CD4-positive, alpha-beta T cell (primary cell): ENCODE measurements at regions not wholly inside any gene's neighbourhood (a gene's known extent, or its start where the extent isn't known, plus 50 kb on each side); places are given as distances from the start of the nearest gene placed in this dataset.

Experiments
- ATAC-seq: fragments of 200-7000 bp; cut with Tn5 transposase; one replicate; pipeline ENCODE4 v1.10.0; 2022; ENCODE audit warnings: mild to moderate bottlenecking; ENCODE audit not compliant: poor library complexity
- CTCF ChIA-PET: fragments of 350-600 bp; sonication (Branson Sonifier 250); formaldehyde crosslinking; loops from one replicate; lab custom pipeline; 2021; ENCODE audit warnings: antibody characterized with exemption, inconsistent platforms; lab: Charles Lee
- POLR2A ChIA-PET: fragments of 350-600 bp; sonication (Branson Sonifier 250); formaldehyde crosslinking; loops from one replicate; lab custom pipeline; 2021; ENCODE audit warnings: antibody characterized with exemption, inconsistent platforms; lab: Charles Lee
- DNase-seq, 14 experiments: peaks; one replicate each; pipeline ENCODE4 v3.0.0-alpha.2; 2013 to 2020; ENCODE audit warnings: mixed read lengths in 2 of 14
- H3K27ac ChIP-seq, 2 donors: one replicate each; pipeline versions ENCODE4 v1.5.1 to v1.7.0; 2013; ENCODE audit warnings: low read length in 2 of 2, low read depth in 1 of 2, mild to moderate bottlenecking in 1 of 2
- H3K27me3 ChIP-seq, 2 experiments: 1 replicate in 1 of 2; 2 replicates in 1 of 2; pipeline versions ENCODE4 v1.6.1 to v1.7.0; 2013; ENCODE audit warnings: low read length in 2 of 2, control low read depth in 1 of 2, mild to moderate bottlenecking in 1 of 2, moderate library complexity in 1 of 2; ENCODE audit not compliant: insufficient read depth in 2 of 2, control insufficient read depth in 1 of 2
- H3K36me3 ChIP-seq: one replicate; pipeline ENCODE4 v1.6.1; 2013; ENCODE audit warnings: low read length, control low read depth; ENCODE audit not compliant: insufficient read depth
- H3K4me1 ChIP-seq: one replicate; pipeline ENCODE4 v1.6.1; 2013; ENCODE audit warnings: low read length, control low read depth; ENCODE audit not compliant: insufficient read depth
- H3K4me3 ChIP-seq: one replicate; pipeline ENCODE4 v1.5.1; 2013; ENCODE audit warnings: mild to moderate bottlenecking, low read length, moderate library complexity
- H3K9me3 ChIP-seq, 2 experiments: 1 replicate in 1 of 2; 2 replicates in 1 of 2; pipeline versions ENCODE4 v1.6.1 to v1.7.0; 2013; ENCODE audit warnings: low read length in 2 of 2, mild to moderate bottlenecking in 2 of 2, control low read depth in 1 of 2, moderate library complexity in 1 of 2; ENCODE audit not compliant: control insufficient read depth in 1 of 2, insufficient read depth in 1 of 2
- H3K27ac Mint-ChIP-seq: one replicate; pipeline ENCODE4 v1.8.0; 2020; ENCODE audit warnings: mixed read lengths
- H3K27me3 Mint-ChIP-seq: one replicate; pipeline ENCODE4 v1.8.0; 2021; ENCODE audit warnings: mixed read lengths
- H3K36me3 Mint-ChIP-seq: one replicate; pipeline ENCODE4 v1.8.0; 2021; ENCODE audit warnings: low read depth, mixed read lengths
- H3K4me1 Mint-ChIP-seq: one replicate; pipeline ENCODE4 v1.8.0; 2021; ENCODE audit warnings: low read depth, mixed read lengths
- H3K4me3 Mint-ChIP-seq: one replicate; pipeline ENCODE4 v1.8.0; 2020; ENCODE audit warnings: mild to moderate bottlenecking, mixed read lengths
- H3K9me3 Mint-ChIP-seq: one replicate; pipeline ENCODE4 v1.8.0; 2020; ENCODE audit warnings: mixed read lengths
- intact Hi-C, 2 experiments: fragments of 100-400 bp; cut with DNase I in 1 of 2; cut with micrococcal nuclease in 1 of 2; formaldehyde crosslinking; loops; one replicate each; pipeline versions ENCODE4 v1.15.1 to v1.9.0; 2023 to 2025; cut with DNase I, micrococcal nuclease
- TF ChIP-seq, protein P1 (sequence below): fragments of 200-600 bp; IDR thresholded peaks from one replicate; pipeline ENCODE4 v1.8.0; 2022; ENCODE audit warnings: antibody characterized with exemption, mild to moderate bottlenecking

- ChIA-PET POLR2A (no interaction called here), CTCF (no interaction called here)
- no peaks in the 10 kb centered on the region for H3K27me3 ChIP-seq
- H3K4me1 Mint-ChIP-seq, result peaks cover 8% of the 10 kb centered on the region
- TF ChIP-seq, protein P1, sequence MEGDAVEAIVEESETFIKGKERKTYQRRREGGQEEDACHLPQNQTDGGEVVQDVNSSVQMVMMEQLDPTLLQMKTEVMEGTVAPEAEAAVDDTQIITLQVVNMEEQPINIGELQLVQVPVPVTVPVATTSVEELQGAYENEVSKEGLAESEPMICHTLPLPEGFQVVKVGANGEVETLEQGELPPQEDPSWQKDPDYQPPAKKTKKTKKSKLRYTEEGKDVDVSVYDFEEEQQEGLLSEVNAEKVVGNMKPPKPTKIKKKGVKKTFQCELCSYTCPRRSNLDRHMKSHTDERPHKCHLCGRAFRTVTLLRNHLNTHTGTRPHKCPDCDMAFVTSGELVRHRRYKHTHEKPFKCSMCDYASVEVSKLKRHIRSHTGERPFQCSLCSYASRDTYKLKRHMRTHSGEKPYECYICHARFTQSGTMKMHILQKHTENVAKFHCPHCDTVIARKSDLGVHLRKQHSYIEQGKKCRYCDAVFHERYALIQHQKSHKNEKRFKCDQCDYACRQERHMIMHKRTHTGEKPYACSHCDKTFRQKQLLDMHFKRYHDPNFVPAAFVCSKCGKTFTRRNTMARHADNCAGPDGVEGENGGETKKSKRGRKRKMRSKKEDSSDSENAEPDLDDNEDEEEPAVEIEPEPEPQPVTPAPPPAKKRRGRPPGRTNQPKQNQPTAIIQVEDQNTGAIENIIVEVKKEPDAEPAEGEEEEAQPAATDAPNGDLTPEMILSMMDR, result no peak
- H3K4me1 ChIP-seq, result no peaks in the 10 kb centered on the region
- no peaks in the 10 kb centered on the region for H3K9me3 ChIP-seq
- H3K4me3 Mint-ChIP-seq, result no peak overlapping the region
- H3K36me3 Mint-ChIP-seq, result no peaks in the 10 kb centered on the region
- intact Hi-C loops, result no loop called here
- no peaks in the 10 kb centered on the region for H3K36me3 ChIP-seq
- DNase-seq (peak in 1 of 14 experiments; percentile 1), ATAC-seq (no peak)
- no peak overlapping the region for H3K27ac ChIP-seq
- peaks cover 29% of the 10 kb centered on the region for H3K27me3 Mint-ChIP-seq
- H3K27ac Mint-ChIP-seq, result no peak overlapping the region
- no peak overlapping the region for H3K4me3 ChIP-seq
- no peaks in the 10 kb centered on the region for H3K9me3 Mint-ChIP-seq
Observed at GRCh38 chr6:159463119-159463829, 229.8 kb downstream of the SOD2 start.

DNA sequence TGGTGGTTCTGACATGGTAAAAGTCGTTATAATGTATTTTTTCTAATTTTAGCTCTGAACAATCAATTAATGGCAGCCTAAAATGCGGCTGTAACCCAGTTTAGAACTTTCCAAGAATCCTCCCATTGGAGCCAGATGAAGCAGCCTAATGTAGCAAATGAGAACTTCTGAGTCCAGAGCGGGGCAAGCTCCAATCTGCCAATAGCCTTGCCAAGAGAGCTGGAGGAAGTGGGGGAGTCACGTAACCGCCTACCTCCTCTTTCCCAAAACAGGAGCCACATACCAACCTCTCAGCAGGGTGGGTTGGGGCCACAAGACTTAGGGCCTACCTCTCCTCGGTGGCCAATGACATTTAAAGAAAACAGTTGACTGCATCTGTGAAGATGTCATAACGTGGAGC, 230.6 kb downstream of the SOD2 start:
- H3K4me3 ChIP-seq, result no peak overlapping the region
- no peaks in the 10 kb centered on the region for H3K9me3 Mint-ChIP-seq
- H3K4me1 ChIP-seq, result no peaks in the 10 kb centered on the region
- no peaks in the 10 kb centered on the region for H3K36me3 ChIP-seq
- peaks cover 7% of the 10 kb centered on the region for H3K4me1 Mint-ChIP-seq
- ChIA-PET POLR2A (no interaction called here), CTCF (no interaction called here)
- TF ChIP-seq, protein P1, result no peak
- no peak overlapping the region for H3K4me3 Mint-ChIP-seq
- peaks cover 25% of the 10 kb centered on the region for H3K27me3 Mint-ChIP-seq
- DNase-seq, result no peak
- no peak for ATAC-seq
- no peaks in the 10 kb centered on the region for H3K9me3 ChIP-seq
- no peak overlapping the region for H3K27ac Mint-ChIP-seq
- no peaks in the 10 kb centered on the region for H3K27me3 ChIP-seq
- H3K27ac ChIP-seq, result no peak overlapping the region
- intact Hi-C loops, result no loop called here
- H3K36me3 Mint-ChIP-seq, result no peaks in the 10 kb centered on the region

GRCh38 chr6:159461998-159462397, 231.0 kb downstream of the SOD2 start:
- H3K4me1 Mint-ChIP-seq, result peaks cover 2% of the 10 kb centered on the region
- ATAC-seq, result no peak
- CTCF ChIA-PET, result no interaction called here
- Histone ChIP-seq H3K27ac (no peak overlapping the region), H3K36me3 (no peaks in the 10 kb centered on the region), H3K4me3 (no peak overlapping the region), H3K27me3 (no peaks in the 10 kb centered on the region), H3K9me3 (no peaks in the 10 kb centered on the region), H3K4me1 (no peaks in the 10 kb centered on the region)
- DNase-seq, result no peak
- H3K9me3 Mint-ChIP-seq, result no peaks in the 10 kb centered on the region
- TF ChIP-seq, protein P1, result no peak
- intact Hi-C loops, result no loop called here
- H3K27me3 Mint-ChIP-seq, result peaks cover 20% of the 10 kb centered on the region
- POLR2A ChIA-PET, result no interaction called here
- H3K4me3 Mint-ChIP-seq, result no peak overlapping the region
- H3K36me3 Mint-ChIP-seq, result no peaks in the 10 kb centered on the region
- no peak overlapping the region for H3K27ac Mint-ChIP-seq
